ENCODE measurements at regions not wholly inside any gene's neighbourhood (a gene's known extent, or its start where the extent isn't known, plus 50 kb on each side); places are given as distances from the start of the nearest gene placed in this dataset.

DNA sequence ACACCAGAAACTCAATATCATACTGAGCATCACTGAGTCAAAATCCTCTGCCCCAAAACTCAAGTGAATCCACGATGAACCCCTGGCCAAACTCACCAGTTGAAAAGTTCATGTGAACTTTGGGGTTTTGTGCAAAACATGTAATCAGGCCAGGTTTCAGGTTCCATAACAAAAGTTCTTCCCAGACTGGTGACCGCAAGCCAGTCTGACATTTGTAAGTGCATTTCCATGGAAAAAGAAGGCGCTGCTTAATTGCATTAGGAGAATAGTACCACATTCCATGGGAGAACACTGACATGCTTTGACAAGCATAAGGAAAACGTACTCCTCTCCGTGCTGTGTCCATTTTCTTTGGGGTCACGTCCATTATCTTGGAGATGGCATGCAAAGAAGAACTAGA lies 567.0 kb downstream of the BNC2 start:
- no peak for DNase-seq (ENCODE audit: low read depth, low spot score)
- in situ Hi-C loops (cut with HindIII; ENCODE audit: low sequenced_read_pairs), result no loop called here
- no peak for TF ChIP-seq CTCF (IDR thresholded peaks at IDR 0.05; ENCODE audit: low read depth, low read length)
- H3K4me3 ChIP-seq (ENCODE audit: low read depth, low read length), result no peak overlapping the region

- no peak for DNase-seq (ENCODE audit: low read depth, low spot score)
- no peak overlapping the region for H3K4me3 ChIP-seq (ENCODE audit: low read depth, low read length)
- TF ChIP-seq CTCF (IDR thresholded peaks at IDR 0.05; ENCODE audit: low read depth, low read length), result no peak
- in situ Hi-C loops (cut with HindIII; ENCODE audit: low sequenced_read_pairs), result no loop called here
These were observed 566.2 kb downstream of the BNC2 start for GRCh38 chr9:16304301-16304700.

GRCh38 chr9:16306586-16306985 lies 563.9 kb downstream of the BNC2 start:
- no peak for DNase-seq (ENCODE audit: low read depth, low spot score)
- H3K4me3 ChIP-seq (ENCODE audit: low read depth, low read length), result no peak overlapping the region
- in situ Hi-C loops (cut with HindIII; ENCODE audit: low sequenced_read_pairs), result no loop called here
- no peak for TF ChIP-seq CTCF (IDR thresholded peaks at IDR 0.05; ENCODE audit: low read depth, low read length)

DNA sequence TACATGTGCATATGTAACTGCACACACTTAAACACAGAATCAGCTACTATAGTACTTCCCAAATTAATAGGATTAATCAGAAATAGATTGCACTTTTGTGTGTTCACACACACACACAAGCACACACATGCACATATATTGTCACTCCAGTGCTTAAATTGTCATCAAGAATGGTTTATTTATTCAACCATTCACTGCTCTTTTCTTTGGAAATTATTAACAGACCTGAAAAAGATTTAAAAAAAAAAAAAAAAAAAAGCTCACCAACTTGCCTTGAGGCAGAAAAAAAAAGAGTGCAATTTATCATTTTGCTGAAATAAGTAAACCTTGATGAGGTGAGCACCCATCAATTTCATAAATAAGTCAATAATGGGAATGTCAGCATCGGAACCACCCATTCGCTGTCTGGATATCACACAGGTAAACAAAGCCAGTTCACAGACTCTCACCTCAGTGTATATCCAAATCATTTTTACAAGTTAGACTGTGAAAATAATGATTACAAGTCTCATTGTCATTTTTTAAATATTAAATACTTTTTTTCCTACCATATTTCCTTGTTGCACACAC lies 562.8 kb downstream of the BNC2 start:
- DNase-seq (ENCODE audit: low read depth, low spot score), result no peak
- no peak overlapping the region for H3K4me3 ChIP-seq (ENCODE audit: low read depth, low read length)
- in situ Hi-C loops (cut with HindIII; ENCODE audit: low sequenced_read_pairs), result no loop called here
- no peak for TF ChIP-seq CTCF (IDR thresholded peaks at IDR 0.05; ENCODE audit: low read depth, low read length)

DNA sequence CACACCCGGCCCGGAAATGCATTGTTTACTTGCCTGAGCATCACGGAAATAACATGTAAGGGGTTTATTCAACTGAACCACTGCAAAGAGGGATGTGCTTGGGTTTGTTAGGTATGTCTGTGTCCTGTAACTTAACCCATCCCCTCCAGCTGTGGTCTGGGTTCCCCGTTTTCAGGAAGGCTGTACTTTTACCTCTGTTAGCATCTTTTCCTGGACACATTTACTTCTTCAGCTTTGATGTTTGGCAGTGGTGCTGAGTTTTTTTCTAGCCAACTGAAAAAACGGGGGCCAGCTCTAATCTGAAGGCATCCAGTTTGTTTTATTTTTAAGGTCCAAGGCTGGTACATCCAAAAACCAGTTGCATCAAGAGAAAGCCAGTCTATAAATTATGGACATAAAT lies 561.8 kb downstream of the BNC2 start:
- TF ChIP-seq CTCF (IDR thresholded peaks at IDR 0.05; ENCODE audit: low read depth, low read length), result no peak
- in situ Hi-C loops (cut with HindIII; ENCODE audit: low sequenced_read_pairs), result no loop called here
- H3K4me3 ChIP-seq (ENCODE audit: low read depth, low read length), result no peak overlapping the region
- no peak for DNase-seq (ENCODE audit: low read depth, low spot score)

- no peak for DNase-seq (ENCODE audit: low read depth, low spot score)
- no peak for TF ChIP-seq CTCF (IDR thresholded peaks at IDR 0.05; ENCODE audit: low read depth, low read length)
- in situ Hi-C loops (cut with HindIII; ENCODE audit: low sequenced_read_pairs), result no loop called here
- H3K4me3 ChIP-seq (ENCODE audit: low read depth, low read length), result no peak overlapping the region
These were observed 561.4 kb downstream of the BNC2 start for GRCh38 chr9:16309082-16309468.

Measured in astrocyte of the spinal cord (primary cell).